H1 (cell line): ENCODE measurements at regions not wholly inside any gene's neighbourhood (a gene's known extent, or its start where the extent isn't known, plus 50 kb on each side); places are given as distances from the start of the nearest gene placed in this dataset.
A peak's percentile ranks its signal among the peaks of the same experiment; 100 is the strongest.

ENCODE experiments used
- CTCF ChIA-PET: fragments of 300-600 bp; sonication (Branson Sonifier 250); formaldehyde crosslinking; loops from one replicate; lab custom pipeline; 2021; ENCODE audit not compliant: partially characterized antibody; lab: Charles Lee
- POLR2A ChIA-PET: fragments of 300-600 bp; sonication (Branson Sonifier 250); formaldehyde crosslinking; loops from one replicate; lab custom pipeline; 2021; ENCODE audit warnings: inconsistent platforms; ENCODE audit not compliant: partially characterized antibody; lab: Charles Lee
- DNase-seq, 2 experiments: peaks; one replicate each; pipeline versions ENCODE4 v3.0.0 to v3.0.0-alpha.2; 2010 to 2022; ENCODE audit warnings: low spot score in 2 of 2, low read depth in 1 of 2, mixed read lengths in 1 of 2
- FAIRE-seq: peaks from 2 replicates; lab custom pipeline; 2011; peaks lifted over from hg19 to GRCh38; lab: Jason Lieb, UNC
- H2AFZ ChIP-seq: 2 replicates; pipeline ENCODE4 v1.8.1; 2012; ENCODE audit warnings: low read length, inconsistent platforms
- H2AK5ac ChIP-seq: 2 replicates; pipeline ENCODE4 v1.6.1; 2013; ENCODE audit warnings: low read depth, low read length
- H2BK120ac ChIP-seq: replicated peaks from 2 replicates; pipeline ENCODE3; 2013; ENCODE audit warnings: low read depth, low read length, inconsistent platforms
- H2BK12ac ChIP-seq: 2 replicates; pipeline ENCODE4 v1.6.1; 2013; ENCODE audit warnings: low read depth, low read length
- H2BK15ac ChIP-seq: 2 replicates; pipeline ENCODE4 v1.6.1; 2013; ENCODE audit warnings: low read length
- H2BK20ac ChIP-seq: 2 replicates; pipeline ENCODE4 v1.6.1; 2013; ENCODE audit warnings: low read length
- H2BK5ac ChIP-seq: 2 replicates; pipeline ENCODE4 v1.6.1; 2013; ENCODE audit warnings: low read depth, low read length
- H3K14ac ChIP-seq: 2 replicates; pipeline ENCODE4 v1.6.1; 2013; ENCODE audit warnings: inconsistent platforms; ENCODE audit not compliant: insufficient read length
- H3K18ac ChIP-seq: 2 replicates; pipeline ENCODE4 v1.6.1; 2013; ENCODE audit warnings: low read length; ENCODE audit errors: extremely low read depth
- H3K23ac ChIP-seq: 2 replicates; pipeline ENCODE4 v1.6.1; 2013; ENCODE audit warnings: inconsistent platforms; ENCODE audit not compliant: insufficient read length
- H3K23me2 ChIP-seq: 2 replicates; pipeline ENCODE4 v1.6.1; 2013; ENCODE audit warnings: low read depth, low read length
- H3K27ac ChIP-seq: 2 replicates; pipeline ENCODE4 v1.6.1; 2011; ENCODE audit warnings: low read depth, low read length, inconsistent platforms
- H3K27me3 ChIP-seq, 4 experiments: replicated peaks in 1 of 4; 1 replicate in 1 of 4; 2 replicates in 3 of 4; pipeline versions ENCODE4 v1.6.1 to v1.8.1; 2011 to 2013; ENCODE audit warnings: low read length in 3 of 4, mild to moderate bottlenecking in 3 of 4, inconsistent platforms in 2 of 4, mixed read lengths in 2 of 4, moderate library complexity in 1 of 4; ENCODE audit not compliant: control insufficient read depth in 3 of 4, insufficient read depth in 3 of 4; ENCODE audit errors: extremely low read depth in 1 of 4
- H3K36me3 ChIP-seq, 4 experiments: 2 replicates each; pipeline versions ENCODE4 v1.6.1 to v1.8.1; 2011 to 2013; ENCODE audit warnings: mild to moderate bottlenecking in 4 of 4, low read length in 3 of 4, moderate library complexity in 2 of 4, control low read depth in 1 of 4, inconsistent platforms in 1 of 4; ENCODE audit not compliant: insufficient read depth in 4 of 4, control insufficient read depth in 2 of 4
- H3K4ac ChIP-seq: replicated peaks from 2 replicates; pipeline ENCODE3; 2013; ENCODE audit warnings: low read length, low read depth, mixed read lengths, inconsistent platforms; ENCODE audit not compliant: insufficient read length
- H3K4me1 ChIP-seq, 4 experiments: replicated peaks in 1 of 4; 1 replicate in 1 of 4; 2 replicates in 3 of 4; pipeline versions ENCODE4 v1.6.1 to v1.8.1; 2011 to 2013; ENCODE audit warnings: low read length in 3 of 4, inconsistent platforms in 2 of 4, mixed read lengths in 1 of 4; ENCODE audit not compliant: insufficient read depth in 4 of 4, control insufficient read depth in 3 of 4
- H3K4me2 ChIP-seq, 2 experiments: 2 replicates each; pipeline versions ENCODE4 v1.6.1 to v1.8.1; 2011 to 2013; ENCODE audit warnings: low read depth in 2 of 2, low read length in 2 of 2, control low read depth in 1 of 2, inconsistent platforms in 1 of 2, mild to moderate bottlenecking in 1 of 2; ENCODE audit not compliant: insufficient read depth in 1 of 2
- H3K4me3 ChIP-seq, 4 experiments: fragments of 200-600, 300-600 bp in 1 of 4; sonication (generic), shearing (Covaris generic), sonication (Bioruptor Twin) in 1 of 4; 2 replicates each; pipeline versions ENCODE4 v1.5.1 to v1.8.1; 2011 to 2016; ENCODE audit warnings: low read length in 4 of 4, low read depth in 3 of 4, control low read depth in 2 of 4, inconsistent platforms in 2 of 4, mild to moderate bottlenecking in 2 of 4, mixed read lengths in 1 of 4, moderate library complexity in 1 of 4; ENCODE audit not compliant: insufficient read depth in 2 of 4; ENCODE audit errors: extremely low read depth in 1 of 4
- H3K56ac ChIP-seq: replicated peaks from 2 replicates; pipeline ENCODE3; 2013; ENCODE audit warnings: low read depth, mild to moderate bottlenecking, mixed read lengths, low read length, inconsistent platforms; ENCODE audit not compliant: insufficient read length
- H3K79me1 ChIP-seq: 2 replicates; pipeline ENCODE4 v1.6.1; 2013; ENCODE audit warnings: low read depth, low read length, control low read depth
- H3K79me2 ChIP-seq, 2 experiments: 2 replicates each; pipeline versions ENCODE4 v1.6.1 to v1.8.1; 2012 to 2013; ENCODE audit warnings: low read length in 2 of 2, mild to moderate bottlenecking in 2 of 2, inconsistent platforms in 1 of 2; ENCODE audit not compliant: insufficient read depth in 2 of 2, control insufficient read depth in 1 of 2
- H3K9ac ChIP-seq, 4 experiments: replicated peaks in 1 of 4; 1 replicate in 1 of 4; 2 replicates in 3 of 4; pipeline versions ENCODE4 v1.6.1 to v1.8.1; 2011 to 2013; ENCODE audit warnings: low read depth in 3 of 4, low read length in 3 of 4, control low read depth in 2 of 4, mild to moderate bottlenecking in 2 of 4, moderate library complexity in 2 of 4, inconsistent platforms in 1 of 4; ENCODE audit errors: extremely low read depth in 1 of 4
- H3K9me3 ChIP-seq, 2 experiments: 2 replicates each; pipeline versions ENCODE4 v1.6.1 to v1.8.1; 2012 to 2013; ENCODE audit warnings: mild to moderate bottlenecking in 2 of 2, moderate library complexity in 2 of 2, control low read depth in 1 of 2, inconsistent platforms in 1 of 2, low read depth in 1 of 2, low read length in 1 of 2, mixed read lengths in 1 of 2; ENCODE audit not compliant: insufficient read depth in 2 of 2
- H4K20me1 ChIP-seq, 2 experiments: replicated peaks in 1 of 2; 2 replicates each; pipeline versions ENCODE3 to v1.8.1; 2011 to 2013; ENCODE audit warnings: inconsistent platforms in 2 of 2, low read length in 2 of 2, mild to moderate bottlenecking in 1 of 2; ENCODE audit not compliant: insufficient read depth in 2 of 2, control insufficient read depth in 1 of 2
- H4K5ac ChIP-seq: 2 replicates; pipeline ENCODE4 v1.6.1; 2013; ENCODE audit warnings: low read length, low read depth, mixed read lengths, inconsistent platforms; ENCODE audit not compliant: insufficient read length
- H4K8ac ChIP-seq: 2 replicates; pipeline ENCODE4 v1.8.0; 2013; ENCODE audit warnings: mild to moderate bottlenecking, moderate library complexity, low read length, inconsistent platforms; ENCODE audit not compliant: insufficient read depth; ENCODE audit errors: extremely low read depth
- H4K91ac ChIP-seq: replicated peaks from 2 replicates; pipeline ENCODE3; 2013; ENCODE audit warnings: low read length, mixed read lengths, inconsistent platforms; ENCODE audit not compliant: insufficient read length
- HDAC2 ChIP-seq, 2 experiments: fragments of 300-600 bp in 1 of 2; sonication (generic) in 1 of 2; IDR thresholded peaks; 2 replicates each; pipeline ENCODE4 v1.6.1; 2011 to 2012; ENCODE audit warnings: low read depth in 2 of 2, low read length in 2 of 2, mild to moderate bottlenecking in 2 of 2, moderate library complexity in 2 of 2, borderline replicate concordance in 1 of 2, inconsistent platforms in 1 of 2
- SP1 ChIP-seq: IDR thresholded peaks from 2 replicates; pipeline ENCODE4 v1.6.1; 2011; ENCODE audit warnings: low read depth, low read length
- WGBS, 2 experiments: shearing (Covaris generic) in 1 of 2; methylation state at CpG; one replicate each; pipeline versions ENCODE4 v1.1.6 to v1.1.7; 2013 to 2015; ENCODE audit warnings: low lambda C conversion rate in 2 of 2, mixed read lengths in 2 of 2, inconsistent platforms in 1 of 2, low coverage in 1 of 2, missing lambda C conversion rate in 1 of 2; ENCODE audit not compliant: insufficient replicate concordance in 2 of 2, insufficient coverage in 1 of 2, insufficient read length in 1 of 2; ENCODE audit errors: extremely low coverage in 1 of 2, missing lambda C conversion rate in 1 of 2; 5-methylcytosine and 5-hydroxymethylcytosine counted together

- no peak overlapping the region for H2BK120ac ChIP-seq
- no peak overlapping the region for H3K27ac ChIP-seq
- H2BK12ac ChIP-seq = no peak overlapping the region
- no peaks in the 10 kb centered on the region for H3K79me1 ChIP-seq
- ChIA-PET CTCF (no interaction called here), POLR2A (no interaction called here)
- no peak overlapping the region for H3K4me2 ChIP-seq
- H4K20me1 ChIP-seq = no peaks in the 10 kb centered on the region
- no peak overlapping the region for H3K23ac ChIP-seq
- no peak overlapping the region for H2AFZ ChIP-seq
- no peak overlapping the region for H3K4me3 ChIP-seq
- H3K4ac ChIP-seq = no peak overlapping the region
- 15% methylated on average over 2 of the region's 2 CpGs; no CpG with 5 or more reads in 1 of the 2 experiments for WGBS, 2 experiments
- no peak overlapping the region for H2AK5ac ChIP-seq
- no peaks in the 10 kb centered on the region for H3K79me2 ChIP-seq
- H2BK5ac ChIP-seq = no peak overlapping the region
- no peak overlapping the region for H3K18ac ChIP-seq
- no peak overlapping the region for H3K14ac ChIP-seq
- H2BK20ac ChIP-seq = no peak overlapping the region
- no peak overlapping the region for H4K5ac ChIP-seq
- H3K9me3 ChIP-seq = no peaks in the 10 kb centered on the region
- H3K9ac ChIP-seq = no peak overlapping the region
- H3K27me3 ChIP-seq = peaks cover 5 to 32% (median 14%) of the 10 kb centered on the region in 4 experiments; a peak in 6 of 7 replicates
- H4K91ac ChIP-seq = no peak overlapping the region
- DNase-seq (peak in 1 of 2 experiments; percentile 17), FAIRE-seq (peak; percentile 82)
- no peaks in the 10 kb centered on the region for H3K23me2 ChIP-seq
- no peaks in the 10 kb centered on the region for H3K36me3 ChIP-seq
- TF ChIP-seq SP1 (0 out of 2 replicates have a peak, but pooled peaks have one; percentile 13), HDAC2 (IDR thresholded peaks at IDR 0.05; ENCODE audit: borderline replicate concordance in 1 of 2, low read depth in 2 of 2, low read length in 2 of 2) (no peak)
- H3K4me1 ChIP-seq = peaks cover 0 to 9% (median 4%) of the 10 kb centered on the region in 4 experiments; a peak in 4 of 7 replicates
- H4K8ac ChIP-seq = no peak overlapping the region
- no peak overlapping the region for H2BK15ac ChIP-seq
- H3K56ac ChIP-seq = no peak overlapping the region
Measured at GRCh38 chr12:108033090-108033489, 96.0 kb upstream of the WSCD2 start.
